RPMI7951 (cell line): ENCODE measurements at regions not wholly inside any gene's neighbourhood (a gene's known extent, or its start where the extent isn't known, plus 50 kb on each side); places are given as distances from the start of the nearest gene placed in this dataset.

Source experiments
- DNase-seq: peaks from one replicate; pipeline ENCODE4 v3.0.0-alpha.2; 2012; ENCODE audit warnings: low read depth

DNA sequence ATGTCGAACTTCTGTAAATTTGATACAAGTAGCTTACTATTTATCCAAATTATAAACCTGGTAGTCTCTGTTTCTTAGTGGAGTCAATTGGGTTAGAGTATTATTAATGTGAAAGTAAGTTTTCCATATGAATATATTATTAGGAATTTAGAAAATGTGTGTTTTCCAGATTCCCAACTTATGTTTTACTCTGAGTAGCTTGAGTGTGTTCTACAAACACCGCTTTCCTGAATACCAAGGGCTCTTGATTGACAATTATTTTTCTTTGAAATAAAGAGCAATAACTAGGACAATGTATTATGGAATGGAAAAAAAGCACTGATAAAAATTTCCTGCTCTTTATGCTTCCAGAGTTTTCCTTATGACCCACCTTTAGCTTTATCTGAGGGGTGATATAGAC, 233.6 kb downstream of the POSTN start:
- DNase-seq = no peak

DNA sequence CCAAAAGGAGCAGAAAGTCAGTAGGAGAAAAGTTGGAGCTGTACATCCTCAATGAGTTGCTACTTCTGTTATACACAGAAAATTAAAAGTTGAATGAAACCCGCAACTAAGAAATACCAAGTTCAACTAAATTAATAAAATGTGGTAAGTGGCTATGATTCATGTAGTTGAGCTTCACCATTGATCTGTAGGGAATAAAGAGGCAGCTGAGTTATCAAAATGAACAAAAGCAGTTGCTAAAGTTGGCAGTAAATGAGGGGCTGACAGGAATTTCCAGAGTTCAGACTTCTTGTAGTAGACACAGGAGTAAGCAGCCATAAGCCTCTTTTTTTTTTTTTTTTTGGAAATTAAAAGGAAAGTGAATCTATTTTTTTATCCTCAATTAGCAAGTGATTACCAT, 234.6 kb downstream of the POSTN start:
- no peak for DNase-seq

DNA sequence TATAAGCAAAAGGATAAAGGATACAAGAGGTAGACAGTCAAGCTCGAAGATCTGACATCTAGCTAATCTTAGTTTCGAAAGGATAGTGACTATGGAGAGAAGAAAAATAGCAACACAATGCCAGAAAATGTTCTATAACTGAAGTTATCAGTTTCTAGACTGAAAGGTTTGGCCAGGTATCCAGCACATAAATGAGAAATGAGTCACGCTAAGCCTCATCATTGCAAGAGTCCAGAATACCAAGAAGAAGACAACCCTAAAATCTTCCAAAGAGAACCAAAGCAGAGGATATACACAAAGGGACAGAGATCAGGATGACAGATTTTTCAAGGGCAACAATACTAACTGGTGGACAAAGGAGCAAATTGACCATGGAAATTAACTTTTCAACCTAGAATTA, 237.0 kb downstream of the POSTN start:
- no peak for DNase-seq

DNA sequence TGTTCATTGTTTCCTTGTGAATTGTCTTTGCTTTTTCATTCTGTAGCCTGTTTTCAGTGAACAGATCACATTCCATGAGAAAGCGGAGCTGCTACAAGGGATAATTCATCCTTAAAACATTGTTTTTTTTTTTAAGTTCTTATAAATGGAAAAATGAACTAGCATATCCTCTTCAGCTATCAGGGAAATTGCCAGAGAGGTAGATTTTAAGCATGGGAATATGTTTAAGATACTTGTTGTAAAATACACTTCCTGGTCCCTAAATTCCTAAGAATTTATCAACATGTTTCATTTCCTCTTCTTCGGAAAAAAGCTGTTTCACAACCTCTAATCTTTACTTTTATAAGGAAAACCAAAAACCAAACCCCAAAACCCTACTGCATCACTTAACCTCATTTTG, 238.0 kb downstream of the POSTN start:
- DNase-seq = no peak

DNA sequence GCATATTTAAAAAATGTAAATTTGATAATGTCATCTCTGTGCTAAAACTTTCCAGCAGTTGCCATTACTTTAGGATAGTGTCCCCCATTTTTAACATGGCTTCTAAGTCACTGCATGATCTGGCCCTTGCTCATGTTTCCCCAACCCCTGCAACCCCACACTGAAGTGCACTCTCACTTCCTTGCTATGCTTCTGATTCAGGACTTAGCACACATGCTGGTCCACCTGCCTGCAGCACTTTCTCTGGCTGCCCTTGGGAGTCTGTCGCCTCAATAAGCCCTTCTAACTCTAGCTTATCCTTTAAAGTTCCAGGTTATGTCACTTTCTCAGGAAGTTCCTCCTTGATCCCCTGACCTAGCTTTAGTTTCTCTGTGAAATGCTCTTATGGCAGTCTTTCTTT, 241.0 kb downstream of the POSTN start:
- DNase-seq = no peak

DNA sequence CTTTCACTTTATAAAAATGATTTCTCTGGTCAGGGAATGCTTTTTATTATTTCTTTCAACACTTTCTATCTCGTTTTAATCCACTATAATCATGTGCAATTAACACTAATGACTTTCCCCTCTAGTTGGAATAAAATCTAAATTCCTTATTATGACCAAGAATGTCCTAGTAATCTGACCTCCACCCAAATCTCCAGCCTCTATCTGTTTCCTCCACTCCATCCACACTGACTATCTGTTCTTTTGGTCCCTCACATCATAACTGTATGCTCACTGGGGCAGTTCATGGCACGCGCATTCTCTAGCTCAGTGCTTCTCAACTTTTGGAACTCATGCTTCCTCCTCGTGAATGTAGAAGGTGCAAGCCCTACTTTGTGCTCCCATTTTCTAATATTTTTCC, 244.7 kb downstream of the POSTN start:
- no peak for DNase-seq

DNA sequence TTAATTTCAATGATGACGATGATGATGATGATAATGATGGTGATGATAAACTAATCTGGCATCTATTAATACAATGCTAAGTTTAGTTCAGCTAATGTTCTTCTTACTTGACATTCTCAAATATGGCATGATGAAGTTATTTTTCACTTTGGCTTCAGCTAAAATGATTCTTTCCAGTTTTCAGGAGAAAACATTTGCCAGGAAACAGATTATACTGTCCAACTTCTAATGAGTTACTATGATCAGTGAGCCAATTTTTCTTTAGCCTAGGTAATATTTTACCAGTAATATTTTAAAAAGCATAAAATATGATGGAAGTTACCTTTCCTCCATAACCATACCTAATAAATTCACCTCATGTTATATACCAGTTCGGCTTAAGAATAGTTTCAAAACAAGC, 245.7 kb upstream of the CSNK1A1L start:
- no peak for DNase-seq

DNA sequence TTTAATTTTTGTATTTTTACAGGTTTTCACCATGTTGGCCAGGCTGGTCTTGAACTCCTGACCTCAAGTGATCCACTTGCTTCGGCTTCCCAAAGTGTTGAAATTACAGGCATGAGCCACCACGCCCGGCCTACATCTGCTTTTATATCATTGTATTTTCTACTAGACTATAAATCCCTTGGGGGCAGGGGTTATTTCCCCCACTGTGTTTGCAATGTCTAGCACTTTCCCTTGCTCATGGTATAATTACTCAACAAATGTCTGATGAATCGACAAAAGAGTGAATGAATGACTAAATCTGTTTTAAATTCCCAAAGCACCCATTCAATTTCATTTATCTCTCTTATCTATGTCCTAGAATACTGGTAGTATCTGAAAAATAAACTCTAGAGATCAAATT, 244.5 kb upstream of the CSNK1A1L start:
- no peak for DNase-seq

DNA sequence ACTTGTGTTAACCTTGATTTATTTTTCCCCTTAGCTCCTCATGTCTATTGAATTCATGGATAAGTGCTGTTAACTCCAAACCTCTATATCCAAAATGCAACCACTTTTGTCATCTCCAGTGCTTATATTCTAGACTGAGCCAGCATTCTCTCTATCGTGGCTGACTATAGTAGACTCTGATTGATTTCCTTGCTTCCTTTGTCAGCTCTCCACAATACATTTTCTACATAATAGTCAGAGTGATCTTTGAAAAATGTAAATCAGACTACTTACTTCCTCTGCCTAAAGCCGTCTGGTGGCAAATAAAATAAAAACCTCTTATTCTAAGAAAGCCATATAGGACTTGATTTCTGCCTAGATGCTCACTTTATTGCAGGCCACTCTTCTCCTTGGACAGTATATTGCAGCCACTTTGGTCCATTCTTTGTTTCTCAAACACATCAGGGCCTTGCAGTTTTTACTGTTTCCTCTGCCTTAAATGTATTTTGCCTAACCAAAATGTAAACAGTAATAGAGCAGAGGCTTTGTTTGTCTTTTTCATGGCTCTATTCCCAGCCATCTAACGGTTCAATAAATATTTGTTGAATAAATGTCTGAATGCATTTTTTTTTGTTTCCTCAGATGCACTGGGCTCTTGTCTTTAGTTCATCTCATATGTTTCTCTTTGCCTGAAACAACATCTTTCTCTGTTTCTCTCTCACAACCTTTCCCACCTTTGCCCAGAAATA, 243.6 kb upstream of the CSNK1A1L start:
- no peak for DNase-seq

DNA sequence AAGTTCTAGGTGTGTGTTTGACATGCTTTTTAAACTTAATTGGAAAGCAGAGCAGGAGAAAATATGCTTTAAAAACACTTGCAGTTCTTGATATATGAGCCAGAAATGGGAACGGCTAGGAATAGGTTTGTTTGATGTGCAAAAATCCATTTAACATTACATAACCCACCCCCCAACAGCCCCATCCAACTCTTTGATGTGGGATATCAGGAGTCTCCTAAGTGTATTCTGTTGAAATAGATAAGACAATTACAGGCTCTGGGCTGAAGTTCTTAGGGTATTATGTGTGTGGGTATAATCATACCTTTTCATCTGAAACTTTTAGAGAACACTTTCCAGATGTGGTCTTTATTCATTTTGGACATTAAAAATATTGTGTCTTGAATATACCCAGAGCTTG, 240.4 kb upstream of the CSNK1A1L start:
- DNase-seq = no peak

DNA sequence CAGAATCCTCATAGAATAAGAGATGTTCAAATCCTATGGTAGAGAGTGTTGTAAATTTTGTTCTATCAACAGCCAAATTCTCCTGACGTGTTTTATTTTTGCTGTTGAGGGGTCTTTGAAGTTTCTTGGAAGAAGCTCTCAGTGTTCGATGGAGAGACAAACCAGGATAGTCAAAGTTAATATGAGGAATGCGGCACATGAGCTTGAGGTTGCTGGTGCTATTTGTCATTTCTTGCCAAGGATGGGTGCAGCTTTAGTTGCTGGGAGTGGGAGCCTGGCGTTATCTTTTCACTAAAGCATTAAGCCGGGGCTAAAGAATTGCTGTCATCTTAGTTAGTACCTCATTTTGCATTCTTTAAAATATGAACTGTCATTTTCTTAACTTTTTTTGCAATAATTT, 239.9 kb upstream of the CSNK1A1L start:
- no peak for DNase-seq

DNA sequence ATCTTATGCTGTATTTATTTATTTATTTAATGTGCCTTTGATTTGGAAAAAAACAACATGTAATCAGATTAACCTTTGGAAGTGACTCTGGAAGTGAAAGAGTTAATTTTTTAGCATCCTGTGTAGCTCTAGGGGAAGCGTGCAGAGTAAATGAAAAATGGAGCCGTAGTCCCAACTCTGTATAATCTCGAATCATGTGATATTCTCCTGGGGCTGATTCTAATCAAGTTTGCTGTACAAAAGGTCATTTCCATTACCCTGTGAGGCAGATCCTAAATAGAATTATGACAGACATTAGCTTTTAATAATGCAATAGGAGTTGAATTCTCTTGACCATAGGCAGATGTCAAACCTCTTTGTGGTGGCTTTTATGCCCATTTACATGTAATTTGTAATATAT, 238.6 kb upstream of the CSNK1A1L start:
- DNase-seq = no peak

DNA sequence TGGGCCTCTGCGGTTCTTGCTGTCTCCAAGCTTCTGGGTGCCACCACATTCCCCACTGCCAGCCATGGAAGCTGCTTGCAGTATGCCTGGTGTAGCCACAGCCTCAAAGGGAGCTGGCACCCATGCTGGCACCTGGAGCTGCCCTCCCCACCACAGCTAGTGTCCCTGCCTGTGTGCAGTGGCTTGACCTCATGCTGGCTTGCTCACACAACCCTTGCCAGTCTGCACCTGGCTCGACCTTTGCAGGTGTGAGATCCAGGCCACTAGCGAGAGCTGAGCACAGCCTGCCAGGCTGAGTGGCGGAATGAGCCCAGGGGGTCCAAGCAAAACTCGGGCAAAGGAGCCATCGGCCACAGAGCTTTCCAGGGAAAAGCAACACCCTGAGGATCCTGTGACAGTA, 236.7 kb upstream of the CSNK1A1L start:
- no peak for DNase-seq

DNA sequence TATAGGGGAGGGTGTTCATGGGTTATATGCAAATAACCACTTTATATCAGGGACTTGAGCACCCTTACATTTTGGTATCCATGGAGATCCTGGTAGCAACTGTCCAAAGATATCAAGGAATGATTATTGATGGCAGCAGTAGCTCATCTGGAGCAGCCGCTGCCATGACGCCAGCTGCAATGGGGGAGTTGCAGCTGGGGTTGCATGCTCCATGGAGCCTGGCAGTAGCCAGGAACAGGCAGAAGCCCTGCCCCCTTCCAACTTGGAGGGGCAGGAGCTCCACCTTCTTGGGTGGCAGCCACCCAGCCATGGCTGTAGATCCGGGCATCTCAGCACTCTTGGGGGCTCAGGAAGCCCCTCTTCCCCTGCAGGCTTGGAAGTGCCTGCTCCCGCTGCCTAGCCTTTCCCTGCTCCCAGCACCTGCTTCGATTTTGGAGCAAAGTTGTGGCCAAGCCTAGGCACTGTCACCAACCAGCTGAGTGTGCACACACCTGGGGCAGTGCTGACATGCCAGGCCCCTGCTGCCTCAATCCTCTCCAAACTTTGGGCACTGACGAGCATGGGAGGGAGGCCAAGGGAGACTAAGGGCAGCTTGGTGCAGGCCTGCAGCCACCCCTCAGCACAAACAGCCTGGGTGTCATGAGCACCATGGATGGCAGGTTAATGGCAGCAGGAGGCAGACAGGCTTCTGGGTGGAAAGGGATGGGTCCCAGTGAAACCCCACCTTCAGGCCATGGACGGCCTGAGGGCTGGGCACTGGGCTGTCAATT, 235.6 kb upstream of the CSNK1A1L start:
- no peak for DNase-seq

DNA sequence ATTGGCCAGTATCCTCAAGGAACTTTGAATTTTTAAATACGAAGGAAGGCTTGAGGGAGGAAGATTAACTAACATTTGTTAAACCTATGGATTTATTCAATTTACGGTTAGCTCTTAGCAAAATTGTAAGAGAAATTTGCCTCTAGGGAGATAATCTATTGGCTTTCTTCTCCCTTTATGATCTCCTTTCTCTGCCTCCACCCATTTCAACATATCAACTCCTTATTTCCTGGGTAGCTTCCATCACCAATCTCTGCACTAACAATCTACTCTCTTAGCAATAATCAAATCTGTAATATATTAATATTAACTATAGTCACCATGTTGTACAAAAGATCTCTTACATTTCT, 233.9 kb upstream of the CSNK1A1L start:
- no peak for DNase-seq

DNA sequence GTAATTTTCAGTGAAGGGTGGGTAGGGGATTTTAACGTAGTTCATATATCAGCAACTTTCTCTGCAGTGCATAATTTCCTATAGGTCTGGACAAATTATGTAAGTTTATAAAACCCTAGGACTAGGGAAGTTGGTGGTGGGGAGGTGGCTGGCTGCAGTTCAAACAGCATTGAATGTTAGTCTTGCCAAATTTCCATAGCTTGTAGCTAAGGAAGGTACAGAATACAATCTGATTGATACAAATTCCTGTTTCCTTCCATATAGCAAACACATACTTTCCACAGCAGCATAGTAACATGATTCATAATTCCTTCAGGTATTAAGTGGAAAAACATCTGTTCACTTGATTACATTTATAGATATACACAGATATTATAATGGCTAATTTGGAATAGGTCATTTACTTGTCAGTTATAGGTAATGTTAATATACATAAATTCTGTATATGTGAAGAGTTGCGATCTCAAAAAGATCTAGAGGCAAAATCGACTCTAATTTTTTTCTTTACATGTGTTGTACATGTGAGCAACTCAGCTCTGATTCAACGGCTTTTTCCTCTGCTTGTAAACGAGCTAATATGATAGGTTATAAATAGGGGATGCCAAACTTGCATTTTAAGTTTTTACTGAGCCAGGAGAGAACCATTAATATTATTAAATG, 233.4 kb upstream of the CSNK1A1L start:
- DNase-seq = no peak

DNA sequence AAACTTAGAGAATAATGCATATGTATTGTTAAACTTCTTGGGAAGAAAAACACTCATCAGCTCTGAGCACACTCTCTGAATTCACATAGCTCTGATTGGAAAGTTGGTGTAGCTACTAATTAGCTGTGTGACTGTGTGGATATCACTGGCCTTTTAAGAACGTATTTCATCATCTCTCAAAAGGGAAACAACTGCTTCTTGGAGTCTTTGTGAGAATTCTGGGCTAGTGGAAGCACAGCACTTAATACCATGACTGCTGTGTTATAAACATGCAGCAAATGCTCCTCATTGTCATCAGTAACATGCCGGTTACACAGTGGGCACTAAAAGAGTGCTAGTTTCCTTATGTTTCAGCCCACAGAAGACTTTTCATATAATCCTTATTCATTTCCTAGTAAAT, 220.9 kb upstream of the CSNK1A1L start:
- no peak for DNase-seq

DNA sequence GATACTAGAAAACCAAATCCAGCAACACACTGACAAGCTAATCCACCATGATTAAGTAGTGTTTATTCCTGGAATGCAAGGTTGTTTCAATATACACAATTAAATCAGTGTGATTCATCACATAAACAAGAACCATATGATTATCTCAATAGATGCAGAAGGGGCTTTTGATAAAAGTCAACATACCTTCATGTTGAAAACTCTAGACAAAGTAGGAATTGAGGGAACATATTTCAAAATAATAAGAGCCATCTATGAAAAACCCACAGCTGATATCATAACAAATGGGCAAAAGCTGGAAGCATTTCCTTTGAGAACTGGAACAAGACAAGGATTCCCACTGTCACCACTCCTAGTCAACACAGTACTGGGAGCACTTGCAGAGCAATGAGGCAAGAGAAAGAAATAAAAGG, 213.6 kb upstream of the CSNK1A1L start:
- DNase-seq = peak; percentile 6

DNA sequence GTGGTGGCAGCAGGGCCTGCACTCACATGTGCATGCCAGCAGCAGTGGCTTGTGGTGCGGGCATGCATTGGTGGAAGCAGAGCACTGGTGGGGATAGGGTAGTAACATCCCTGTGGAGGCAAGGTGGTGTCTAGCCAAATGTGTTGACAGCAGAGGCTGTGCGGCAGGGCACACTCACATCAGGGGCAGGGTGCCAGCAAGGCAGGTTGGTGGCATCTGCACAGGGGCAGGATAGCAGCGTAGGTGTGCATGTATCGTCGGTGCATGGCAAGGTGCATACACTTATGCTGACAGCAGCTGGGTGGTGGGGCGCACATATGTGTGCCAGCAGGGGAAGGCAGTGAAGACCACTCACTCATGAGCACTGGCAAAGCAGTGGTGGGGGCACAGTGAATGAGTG, 211.5 kb upstream of the CSNK1A1L start:
- no peak for DNase-seq

DNA sequence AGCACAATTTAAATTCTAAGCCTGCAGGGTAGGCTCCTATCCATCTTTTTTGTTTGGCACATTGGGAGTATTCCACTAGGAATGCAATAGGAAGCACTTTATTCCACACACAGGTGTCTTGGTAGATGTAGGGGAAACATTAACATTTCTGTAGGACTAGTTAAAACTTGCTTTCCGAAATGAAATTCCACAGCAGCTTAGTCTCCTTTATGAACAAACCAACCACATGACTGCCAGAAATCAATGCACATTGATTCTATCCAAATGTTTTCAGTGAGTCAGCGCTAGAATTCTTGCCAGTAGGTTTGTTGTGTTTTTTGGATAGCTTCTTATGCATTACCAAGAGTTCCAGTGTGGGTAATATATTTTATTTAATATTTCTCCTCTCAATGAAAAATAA, 207.9 kb upstream of the CSNK1A1L start:
- DNase-seq = peak; percentile 32

DNA sequence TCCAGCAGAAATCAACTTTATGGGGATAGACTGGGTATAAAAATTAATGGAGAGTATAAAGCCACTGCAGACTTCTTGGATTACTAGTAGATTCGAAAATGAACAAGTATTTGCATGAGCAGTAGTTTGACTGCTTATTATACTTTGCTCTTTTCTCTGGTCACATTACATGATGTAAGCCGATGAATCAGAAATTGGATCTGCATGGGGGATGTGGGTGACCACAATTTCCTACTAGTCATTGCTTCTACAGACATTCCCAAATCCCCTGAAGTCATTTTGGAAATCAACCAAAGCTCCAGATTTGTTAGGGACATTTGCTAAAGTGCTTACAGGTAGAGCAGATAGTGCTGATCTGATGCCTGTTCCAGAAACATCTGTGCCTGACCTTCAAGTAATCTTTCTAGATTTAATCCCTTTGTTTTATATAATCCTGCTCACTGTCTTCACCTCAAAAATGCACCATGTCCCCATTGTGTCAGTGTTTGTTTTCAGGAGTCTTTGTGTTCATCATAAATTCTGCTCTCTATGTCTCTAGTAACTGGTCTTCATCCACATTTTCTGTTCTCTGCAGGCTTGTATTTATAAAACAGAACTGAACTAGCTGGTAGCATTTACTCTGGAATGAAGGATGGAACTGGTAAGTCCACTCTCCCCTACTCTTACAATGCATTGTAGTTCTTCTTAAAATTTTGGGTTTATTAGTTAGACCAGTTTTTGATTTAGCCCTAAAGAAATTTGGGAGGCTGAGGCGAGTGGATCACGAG, 201.5 kb upstream of the CSNK1A1L start:
- DNase-seq = peak; percentile 96

DNA sequence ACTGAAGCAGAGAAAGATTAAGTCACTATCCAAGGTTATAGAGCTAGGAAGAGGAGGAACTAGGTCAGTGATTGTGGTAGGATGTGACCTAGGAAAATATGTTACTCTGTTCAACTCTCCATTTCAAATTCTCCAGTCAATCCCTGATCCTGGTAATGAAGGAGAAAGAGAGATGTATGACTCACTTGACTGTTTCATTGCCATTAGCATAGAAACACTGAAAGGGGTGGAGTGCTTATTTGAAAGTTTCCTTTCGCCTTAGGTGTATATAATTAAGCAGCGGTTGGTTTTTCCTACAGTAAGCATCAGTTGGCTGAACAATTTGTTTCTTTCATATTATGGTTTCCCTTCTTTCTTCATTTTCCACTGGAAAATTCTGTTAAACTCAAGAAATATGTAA, 198.1 kb upstream of the CSNK1A1L start:
- peak; percentile 50 for DNase-seq
